Smooth muscle cell of the brain vasculature (primary cell): ENCODE measurements at regions not wholly inside any gene's neighbourhood (a gene's known extent, or its start where the extent isn't known, plus 50 kb on each side); places are given as distances from the start of the nearest gene placed in this dataset.
"Not testable (repeated sequence)": the region's sequence is repeated elsewhere in the genome, so short reads cannot be mapped to it uniquely, and the experiment has no call there.

Experiments
- DNase-seq: peaks from one replicate; pipeline ENCODE4 v3.0.0-alpha.2; 2012; ENCODE audit warnings: low read depth, low spot score

- DNase-seq = no peak
Observed at GRCh38 chr3:182621435-182622240, 171.7 kb upstream of the ATP11B start.

GRCh38 chr3:182622241-182622545 lies 171.1 kb upstream of the ATP11B start:
- no peak for DNase-seq

GRCh38 chr3:182626484-182627467 lies 166.5 kb upstream of the ATP11B start:
- DNase-seq = no peak

GRCh38 chr3:182628531-182628930 lies 164.8 kb upstream of the ATP11B start:
- no peak for DNase-seq

- no peak for DNase-seq
Observed at GRCh38 chr3:182629521-182629920, 163.8 kb upstream of the ATP11B start.

GRCh38 chr3:182631183-182632076 lies 161.9 kb upstream of the ATP11B start:
- DNase-seq = no peak

- no peak for DNase-seq
Observed at GRCh38 chr3:182632077-182632393, 161.3 kb upstream of the ATP11B start.

GRCh38 chr3:182633186-182633585 lies 160.1 kb upstream of the ATP11B start:
- no peak for DNase-seq

- no peak for DNase-seq
Observed at GRCh38 chr3:182636646-182637045, 156.7 kb upstream of the ATP11B start.

- no peak for DNase-seq
Observed at GRCh38 chr3:182637350-182638110, 155.8 kb upstream of the ATP11B start.

GRCh38 chr3:182644013-182644412 lies 149.3 kb upstream of the ATP11B start:
- no peak for DNase-seq

- no peak for DNase-seq
Observed at GRCh38 chr3:182644790-182645433, 148.4 kb upstream of the ATP11B start.

GRCh38 chr3:182650568-182651128 lies 142.7 kb upstream of the ATP11B start:
- no peak for DNase-seq

- DNase-seq = no peak
Observed at GRCh38 chr3:182651461-182651860, 141.8 kb upstream of the ATP11B start.

GRCh38 chr3:182653065-182653464 lies 140.2 kb upstream of the ATP11B start:
- not testable (repeated sequence) for DNase-seq

- DNase-seq = no peak
Observed at GRCh38 chr3:182668541-182668940, 124.8 kb upstream of the ATP11B start.

GRCh38 chr3:182668974-182669373 lies 124.3 kb upstream of the ATP11B start:
- no peak for DNase-seq

- DNase-seq = no peak
Observed at GRCh38 chr3:182671541-182671940, 121.8 kb upstream of the ATP11B start.

- no peak for DNase-seq
Observed at GRCh38 chr3:182671942-182672341, 121.4 kb upstream of the ATP11B start.

GRCh38 chr3:182673336-182673735 lies 120.0 kb upstream of the ATP11B start:
- no peak for DNase-seq
